NCI-H774 (cell line): ENCODE measurements at regions not wholly inside any gene's neighbourhood (a gene's known extent, or its start where the extent isn't known, plus 50 kb on each side); places are given as distances from the start of the nearest gene placed in this dataset.
"Not testable (repeated sequence)": the region's sequence is repeated elsewhere in the genome, so short reads cannot be mapped to it uniquely, and the experiment has no call there.

Experiments
- DNase-seq: peaks from one replicate; lab custom pipeline; 2025; lab: John Stamatoyannopoulos, UW

GRCh38 chr2:58508006-58508405 is 266.9 kb upstream of the FANCL start:
- DNase-seq = no peak

GRCh38 chr2:58503918-58504317 is 262.8 kb upstream of the FANCL start:
- DNase-seq = no peak

GRCh38 chr2:58502931-58503330 is 261.8 kb upstream of the FANCL start:
- no peak for DNase-seq

- DNase-seq = no peak
Observed at GRCh38 chr2:58501371-58502160, 260.4 kb upstream of the FANCL start.

- DNase-seq = no peak
Observed at GRCh38 chr2:58497168-58497567, 256.0 kb upstream of the FANCL start.

GRCh38 chr2:58495806-58496205 is 254.7 kb upstream of the FANCL start:
- no peak for DNase-seq

GRCh38 chr2:58494071-58494501 is 253.0 kb upstream of the FANCL start:
- no peak for DNase-seq

GRCh38 chr2:58484629-58485028 is 243.5 kb upstream of the FANCL start:
- DNase-seq = no peak

GRCh38 chr2:58484221-58484620 is 243.1 kb upstream of the FANCL start:
- DNase-seq = no peak

GRCh38 chr2:58483307-58483706 is 242.2 kb upstream of the FANCL start:
- no peak for DNase-seq

- DNase-seq = no peak
Observed at GRCh38 chr2:58481670-58482069, 240.5 kb upstream of the FANCL start.

GRCh38 chr2:58480141-58480540 is 239.0 kb upstream of the FANCL start:
- no peak for DNase-seq

- no peak for DNase-seq
Observed at GRCh38 chr2:58479535-58480140, 238.5 kb upstream of the FANCL start.

- no peak for DNase-seq
Observed at GRCh38 chr2:58476556-58476955, 235.4 kb upstream of the FANCL start.

GRCh38 chr2:58475756-58476155 is 234.6 kb upstream of the FANCL start:
- no peak for DNase-seq

- DNase-seq = no peak
Observed at GRCh38 chr2:58473165-58473564, 232.0 kb upstream of the FANCL start.

- peak; percentile 9 for DNase-seq
Observed at GRCh38 chr2:58466804-58467203, 225.7 kb upstream of the FANCL start.

GRCh38 chr2:58466021-58466420 is 224.9 kb upstream of the FANCL start:
- DNase-seq = not testable (repeated sequence)

- DNase-seq = no peak
Observed at GRCh38 chr2:58460670-58461069, 219.5 kb upstream of the FANCL start.

- DNase-seq = no peak
Observed at GRCh38 chr2:58449286-58450010, 208.3 kb upstream of the FANCL start.

- DNase-seq = no peak
Observed at GRCh38 chr2:58448845-58449244, 207.7 kb upstream of the FANCL start.

- peak; percentile 7 for DNase-seq
Observed at GRCh38 chr2:58448065-58448507, 207.0 kb upstream of the FANCL start.

- no peak for DNase-seq
Observed at GRCh38 chr2:58447586-58447985, 206.5 kb upstream of the FANCL start.
